ENCODE measurements at regions not wholly inside any gene's neighbourhood (a gene's known extent, or its start where the extent isn't known, plus 50 kb on each side); places are given as distances from the start of the nearest gene placed in this dataset.

DNA sequence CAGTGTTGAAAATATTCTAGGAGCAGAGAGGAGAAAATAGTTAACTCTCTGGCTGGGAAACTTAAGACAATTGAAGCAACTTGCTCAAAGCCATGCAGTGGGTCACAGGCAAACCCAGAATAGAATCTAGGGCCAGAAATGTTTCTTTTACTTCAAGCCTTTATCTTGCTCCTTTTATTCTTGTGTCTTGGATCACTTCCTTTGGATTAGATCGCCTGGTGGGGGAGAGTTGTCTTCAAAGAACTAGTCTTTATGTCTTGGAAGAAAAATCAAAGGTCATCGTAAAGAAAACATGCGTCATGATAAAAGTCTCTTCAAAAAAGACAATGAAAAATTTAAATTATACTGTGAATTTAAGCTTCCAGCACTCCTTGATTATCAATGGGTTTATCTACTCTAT is 493.6 kb upstream of the USP24 start:
- TF ChIP-seq, protein P1, sequence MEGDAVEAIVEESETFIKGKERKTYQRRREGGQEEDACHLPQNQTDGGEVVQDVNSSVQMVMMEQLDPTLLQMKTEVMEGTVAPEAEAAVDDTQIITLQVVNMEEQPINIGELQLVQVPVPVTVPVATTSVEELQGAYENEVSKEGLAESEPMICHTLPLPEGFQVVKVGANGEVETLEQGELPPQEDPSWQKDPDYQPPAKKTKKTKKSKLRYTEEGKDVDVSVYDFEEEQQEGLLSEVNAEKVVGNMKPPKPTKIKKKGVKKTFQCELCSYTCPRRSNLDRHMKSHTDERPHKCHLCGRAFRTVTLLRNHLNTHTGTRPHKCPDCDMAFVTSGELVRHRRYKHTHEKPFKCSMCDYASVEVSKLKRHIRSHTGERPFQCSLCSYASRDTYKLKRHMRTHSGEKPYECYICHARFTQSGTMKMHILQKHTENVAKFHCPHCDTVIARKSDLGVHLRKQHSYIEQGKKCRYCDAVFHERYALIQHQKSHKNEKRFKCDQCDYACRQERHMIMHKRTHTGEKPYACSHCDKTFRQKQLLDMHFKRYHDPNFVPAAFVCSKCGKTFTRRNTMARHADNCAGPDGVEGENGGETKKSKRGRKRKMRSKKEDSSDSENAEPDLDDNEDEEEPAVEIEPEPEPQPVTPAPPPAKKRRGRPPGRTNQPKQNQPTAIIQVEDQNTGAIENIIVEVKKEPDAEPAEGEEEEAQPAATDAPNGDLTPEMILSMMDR (conservative IDR thresholded peaks at IDR 0.05 in 1 of 2, IDR thresholded peaks at IDR 0.05 in 1 of 2; ENCODE audit: low read depth in 1 of 2, low read length in 2 of 2): no peak
- no peak for TF ChIP-seq EZH2 (IDR thresholded peaks at IDR 0.05; ENCODE audit: low read length, missing control alignments)
